ENCODE measurements at regions not wholly inside any gene's neighbourhood (a gene's known extent, or its start where the extent isn't known, plus 50 kb on each side); places are given as distances from the start of the nearest gene placed in this dataset.

GRCh38 chr14:101128478-101129321, 225.2 kb upstream of the RTL1 start:
- no peaks in the 10 kb centered on the region for H3K36me3 Mint-ChIP-seq
- DNase-seq = no peak
- no peak overlapping the region for H3K4me3 Mint-ChIP-seq
- no peaks in the 10 kb centered on the region for H3K9me3 Mint-ChIP-seq
- peaks cover 21% of the 10 kb centered on the region for H3K27me3 Mint-ChIP-seq
- H3K4me1 Mint-ChIP-seq = no peaks in the 10 kb centered on the region
- CTCF ChIA-PET = no interaction called here
- H3K27ac Mint-ChIP-seq = no peak overlapping the region

DNA sequence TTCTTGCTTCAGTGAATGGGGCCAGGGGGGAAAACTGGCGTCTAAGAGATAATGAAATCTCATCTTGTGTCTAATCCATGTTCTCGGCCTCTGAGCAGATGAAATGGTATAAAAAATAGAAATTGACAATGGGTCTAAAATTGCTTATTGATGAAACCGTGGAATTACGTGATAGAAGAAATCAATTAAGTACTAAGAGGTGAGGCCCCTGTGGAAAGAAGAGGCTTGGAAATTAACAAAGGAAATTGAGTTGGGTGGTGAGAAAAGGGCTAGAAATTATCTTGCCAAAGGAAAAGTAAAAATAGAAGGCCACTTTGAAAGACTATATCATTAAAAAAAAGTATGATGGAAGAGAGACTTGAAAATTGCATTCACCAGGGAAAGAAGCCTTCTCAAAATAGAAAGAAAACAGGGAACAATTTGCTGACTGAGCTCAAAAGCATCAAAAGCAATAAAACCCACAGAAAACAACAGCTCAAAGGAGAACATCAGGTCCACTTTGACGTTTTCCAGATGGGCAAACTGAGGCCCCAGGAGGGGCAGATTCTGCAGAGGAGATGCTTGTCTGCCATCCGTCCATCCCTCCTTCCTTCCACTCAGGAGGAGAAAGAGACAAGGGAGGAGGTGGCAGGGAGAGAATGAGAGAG, 226.1 kb upstream of the RTL1 start:
- Mint-ChIP-seq H3K27me3 (peaks cover 28% of the 10 kb centered on the region), H3K4me3 (no peak overlapping the region), H3K4me1 (peaks cover 2% of the 10 kb centered on the region), H3K27ac (no peak overlapping the region), H3K9me3 (no peaks in the 10 kb centered on the region), H3K36me3 (no peaks in the 10 kb centered on the region)
- DNase-seq = no peak
- CTCF ChIA-PET = no interaction called here

DNA sequence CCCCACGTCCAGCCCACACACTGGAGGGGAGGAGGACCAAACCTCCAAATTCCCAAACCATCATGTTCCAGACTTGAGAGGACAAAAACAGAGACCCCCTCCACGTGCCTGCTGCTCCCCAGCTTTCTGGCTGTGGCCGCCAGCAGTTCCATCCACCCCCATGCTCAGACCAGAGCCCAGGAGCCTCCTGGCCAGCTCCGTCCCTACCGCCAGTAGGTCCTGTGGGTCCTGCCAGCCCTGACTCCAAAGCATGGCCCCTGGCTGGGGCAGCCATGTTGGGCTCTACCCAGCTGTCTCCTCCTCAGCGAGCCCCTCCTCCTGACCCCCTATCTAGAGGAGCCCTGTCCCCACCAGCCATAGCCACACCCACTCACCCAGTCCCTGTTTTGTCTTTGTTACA, 227.3 kb upstream of the RTL1 start:
- no peaks in the 10 kb centered on the region for H3K36me3 Mint-ChIP-seq
- no peak overlapping the region for H3K27ac Mint-ChIP-seq
- H3K27me3 Mint-ChIP-seq = peaks cover 37% of the 10 kb centered on the region
- DNase-seq = no peak
- CTCF ChIA-PET = no interaction called here
- peaks cover 5% of the 10 kb centered on the region for H3K4me1 Mint-ChIP-seq
- H3K4me3 Mint-ChIP-seq = no peak overlapping the region
- H3K9me3 Mint-ChIP-seq = no peaks in the 10 kb centered on the region

DNA sequence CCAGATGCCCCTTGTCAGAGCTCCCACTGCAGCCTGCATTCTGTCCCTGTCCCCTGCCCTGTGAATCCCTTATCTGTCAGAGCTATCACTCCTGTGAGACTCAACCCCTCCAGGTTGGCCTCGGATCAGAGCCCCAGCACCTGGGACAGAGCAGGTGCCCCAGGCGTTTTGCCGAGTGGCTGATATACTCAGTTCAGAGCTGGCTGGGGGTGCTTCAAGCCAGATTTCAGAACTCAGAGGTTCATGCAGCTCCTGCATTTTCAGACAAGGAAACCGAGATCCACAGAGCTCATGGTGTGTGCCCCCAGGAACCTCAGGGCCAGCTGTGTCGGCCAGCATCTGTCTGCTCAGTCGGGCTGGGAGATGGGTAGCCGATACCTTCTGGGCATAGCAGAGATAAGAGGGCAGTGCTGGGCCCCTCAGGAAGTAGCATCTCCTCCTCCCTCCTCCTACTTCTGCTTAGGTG, 228.0 kb upstream of the RTL1 start:
- H3K36me3 Mint-ChIP-seq = no peaks in the 10 kb centered on the region
- H3K4me3 Mint-ChIP-seq = no peak overlapping the region
- CTCF ChIA-PET = no interaction called here
- no peak for DNase-seq
- H3K27ac Mint-ChIP-seq = no peak overlapping the region
- peaks cover 5% of the 10 kb centered on the region for H3K4me1 Mint-ChIP-seq
- no peaks in the 10 kb centered on the region for H3K9me3 Mint-ChIP-seq
- peaks cover 43% of the 10 kb centered on the region for H3K27me3 Mint-ChIP-seq

GRCh38 chr14:101132051-101132571, 228.6 kb upstream of the RTL1 start:
- H3K27ac Mint-ChIP-seq = no peak overlapping the region
- no peaks in the 10 kb centered on the region for H3K9me3 Mint-ChIP-seq
- CTCF ChIA-PET = no interaction called here
- H3K27me3 Mint-ChIP-seq = peaks cover 44% of the 10 kb centered on the region
- H3K36me3 Mint-ChIP-seq = no peaks in the 10 kb centered on the region
- no peak overlapping the region for H3K4me3 Mint-ChIP-seq
- H3K4me1 Mint-ChIP-seq = peaks cover 5% of the 10 kb centered on the region
- DNase-seq = no peak

- peaks cover 5% of the 10 kb centered on the region for H3K4me1 Mint-ChIP-seq
- no peak overlapping the region for H3K4me3 Mint-ChIP-seq
- H3K27ac Mint-ChIP-seq = no peak overlapping the region
- H3K36me3 Mint-ChIP-seq = no peaks in the 10 kb centered on the region
- H3K27me3 Mint-ChIP-seq = peaks cover 44% of the 10 kb centered on the region
- CTCF ChIA-PET = no interaction called here
- no peaks in the 10 kb centered on the region for H3K9me3 Mint-ChIP-seq
- no peak for DNase-seq
Observed at GRCh38 chr14:101132588-101132987, 229.1 kb upstream of the RTL1 start.

DNA sequence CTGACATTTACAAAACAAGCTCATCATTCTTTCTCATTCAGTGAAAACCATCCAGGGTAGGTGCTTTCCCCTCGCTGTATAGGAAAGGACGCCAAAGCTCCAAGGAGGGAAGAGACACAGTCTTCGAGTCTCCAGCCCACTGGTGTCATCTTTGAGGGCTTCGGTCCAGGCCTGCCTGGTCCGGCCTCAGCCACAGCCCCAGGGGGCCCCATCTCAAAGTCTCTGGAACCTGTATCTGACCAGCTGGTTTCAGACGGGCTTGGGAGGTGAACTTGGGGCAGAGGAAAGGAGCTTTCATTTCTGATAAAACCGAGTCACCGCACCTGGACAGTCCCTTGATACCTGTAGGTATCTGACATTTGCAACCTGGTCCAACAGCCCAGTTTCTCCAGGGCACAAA, 229.5 kb upstream of the RTL1 start:
- Mint-ChIP-seq H3K36me3 (no peaks in the 10 kb centered on the region), H3K27me3 (peaks cover 44% of the 10 kb centered on the region), H3K4me3 (no peak overlapping the region), H3K27ac (no peak overlapping the region), H3K4me1 (peaks cover 5% of the 10 kb centered on the region), H3K9me3 (no peaks in the 10 kb centered on the region)
- no peak for DNase-seq
- CTCF ChIA-PET = no interaction called here

- CTCF ChIA-PET = no interaction called here
- Mint-ChIP-seq H3K36me3 (no peaks in the 10 kb centered on the region), H3K4me3 (no peak overlapping the region), H3K4me1 (peaks cover 5% of the 10 kb centered on the region), H3K27me3 (peaks cover 41% of the 10 kb centered on the region), H3K27ac (no peak overlapping the region), H3K9me3 (no peaks in the 10 kb centered on the region)
- DNase-seq = no peak
Observed at GRCh38 chr14:101134161-101134631, 230.7 kb upstream of the RTL1 start.

DNA sequence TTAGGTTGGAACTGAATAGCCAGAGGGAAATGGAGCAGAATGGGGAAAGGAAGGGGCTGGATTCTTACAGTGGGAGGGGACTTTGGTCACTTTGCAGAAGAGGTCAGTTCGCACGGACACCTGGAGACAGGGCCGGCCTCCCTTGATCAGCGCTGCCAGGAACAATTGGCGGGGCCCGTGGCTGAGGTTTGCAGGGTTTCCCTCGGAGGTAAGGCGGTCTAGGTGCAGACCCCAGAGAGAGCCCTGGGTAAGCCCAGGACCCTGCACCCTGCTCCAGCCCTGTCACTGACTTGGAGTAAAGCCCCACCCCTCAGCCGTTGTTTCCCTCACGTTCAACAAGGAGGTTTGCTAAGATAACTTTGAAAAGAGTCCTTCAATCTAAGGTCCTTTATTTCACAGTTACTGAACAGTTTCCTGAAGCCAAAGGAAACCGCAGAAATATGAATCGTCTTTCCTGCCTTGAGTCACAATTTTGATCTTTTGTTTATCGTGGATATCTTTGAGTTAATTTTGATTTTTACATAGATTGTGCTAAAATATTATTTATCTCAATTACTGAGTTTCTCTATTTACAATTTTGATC, 231.4 kb upstream of the RTL1 start:
- Mint-ChIP-seq H3K9me3 (no peaks in the 10 kb centered on the region), H3K27me3 (peaks cover 39% of the 10 kb centered on the region), H3K4me1 (peaks cover 5% of the 10 kb centered on the region), H3K27ac (no peak overlapping the region), H3K4me3 (no peak overlapping the region), H3K36me3 (no peaks in the 10 kb centered on the region)
- no peak for DNase-seq
- CTCF ChIA-PET = no interaction called here

DNA sequence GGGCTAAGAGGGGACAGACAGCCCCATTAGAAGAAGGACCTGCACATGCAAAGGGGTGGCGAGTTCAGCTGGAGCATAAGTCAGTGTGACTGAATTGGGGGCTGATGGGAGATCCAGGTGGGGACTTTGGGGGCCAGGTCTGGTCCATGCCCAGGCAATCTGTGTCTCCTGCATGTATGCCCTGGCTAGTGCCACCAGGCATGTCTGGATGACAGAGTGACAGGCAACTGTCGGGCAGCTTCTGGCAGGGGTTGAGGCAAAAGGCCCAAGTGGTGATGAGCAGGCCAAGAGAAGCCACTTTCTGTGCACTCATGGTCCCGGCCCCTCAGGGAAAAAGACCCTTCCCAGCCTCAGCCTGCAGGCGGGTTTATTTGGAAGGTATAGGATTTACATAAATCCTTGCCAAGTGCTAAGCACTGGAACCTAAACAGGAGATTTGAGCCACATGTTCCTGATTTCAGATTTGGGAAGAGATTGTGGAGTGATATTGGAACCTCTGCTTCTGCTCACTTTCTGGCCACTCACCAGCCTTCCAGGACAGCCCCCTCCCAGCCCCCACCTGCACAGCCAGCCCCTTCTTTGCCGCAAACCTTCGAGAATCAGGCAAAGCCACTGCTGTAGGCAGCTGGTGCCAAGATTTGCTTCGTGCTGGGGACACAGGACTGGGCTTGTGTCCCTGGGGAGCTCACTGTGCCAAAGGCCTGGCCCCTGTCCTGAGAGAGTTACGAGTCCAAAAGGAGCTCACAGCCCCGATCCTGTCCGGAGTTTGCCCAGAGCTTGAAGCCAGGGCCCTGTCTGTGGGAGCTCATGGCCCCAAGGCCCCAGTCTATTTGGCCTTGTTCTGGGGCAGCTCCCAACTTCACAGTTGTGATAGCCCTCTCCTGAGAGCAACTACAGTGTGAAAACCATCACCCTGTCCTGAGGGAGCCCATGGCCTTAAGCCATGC, 232.5 kb upstream of the RTL1 start:
- H3K27me3 Mint-ChIP-seq = peaks cover 31% of the 10 kb centered on the region
- H3K27ac Mint-ChIP-seq = no peak overlapping the region
- no peaks in the 10 kb centered on the region for H3K36me3 Mint-ChIP-seq
- H3K4me1 Mint-ChIP-seq = peaks cover 5% of the 10 kb centered on the region
- no peak overlapping the region for H3K4me3 Mint-ChIP-seq
- CTCF ChIA-PET = no interaction called here
- no peak for DNase-seq
- no peaks in the 10 kb centered on the region for H3K9me3 Mint-ChIP-seq

- Mint-ChIP-seq H3K4me1 (peaks cover 5% of the 10 kb centered on the region), H3K27ac (no peak overlapping the region)
- CTCF ChIA-PET = no interaction called here
Observed at GRCh38 chr14:101137234-101137633, 233.7 kb upstream of the RTL1 start.

GRCh38 chr14:101147848-101148247, 244.3 kb upstream of the RTL1 start:
- Mint-ChIP-seq H3K27me3 (peaks cover 19% of the 10 kb centered on the region), H3K4me3 (no peak overlapping the region), H3K4me1 (no peaks in the 10 kb centered on the region), H3K27ac (no peak overlapping the region), H3K9me3 (peaks cover 12% of the 10 kb centered on the region), H3K36me3 (no peaks in the 10 kb centered on the region)
- no peak for DNase-seq
- CTCF ChIA-PET = no interaction called here

More at GRCh38 chr14:101137234-101137633, 233.7 kb upstream of the RTL1 start:
- no peak for DNase-seq
- Mint-ChIP-seq H3K27me3 (peaks cover 31% of the 10 kb centered on the region), H3K36me3 (no peaks in the 10 kb centered on the region), H3K4me3 (no peak overlapping the region), H3K9me3 (peaks cover 7% of the 10 kb centered on the region)

DNA sequence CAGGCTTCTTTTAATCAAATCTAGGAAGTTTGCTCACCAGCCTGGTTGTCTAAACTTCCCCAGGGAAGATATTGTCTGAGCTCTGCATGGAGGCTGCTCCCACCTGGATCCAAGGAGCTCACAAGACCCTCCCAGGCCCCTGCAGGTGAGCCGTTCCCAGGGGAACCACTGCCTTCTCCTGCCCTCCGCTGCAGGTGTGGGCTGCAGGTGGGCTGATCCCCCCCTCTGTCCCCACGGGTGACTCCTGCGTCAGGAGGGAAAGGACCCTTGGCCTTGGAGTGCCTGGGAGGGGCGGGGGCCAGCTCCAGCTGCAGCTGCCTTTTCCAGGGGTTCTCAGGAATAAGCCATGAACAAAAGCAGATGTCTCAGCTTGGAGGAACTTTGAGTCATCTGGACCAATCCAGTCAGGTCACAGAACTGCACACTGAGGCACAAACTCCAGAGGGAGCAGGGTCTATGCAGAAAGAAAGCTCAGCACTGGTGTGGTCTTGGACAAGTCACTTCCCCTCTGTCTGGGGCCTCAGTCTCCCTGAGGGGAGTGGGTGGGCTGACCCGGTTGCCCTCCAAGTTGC, 246.6 kb upstream of the RTL1 start:
- CTCF ChIA-PET = no interaction called here

More for the DNA sequence above, 246.6 kb upstream of the RTL1 start:
- peaks cover 6% of the 10 kb centered on the region for H3K9me3 Mint-ChIP-seq
- H3K4me3 Mint-ChIP-seq = no peak overlapping the region
- no peak overlapping the region for H3K27ac Mint-ChIP-seq
- DNase-seq = no peak
- peaks cover 12% of the 10 kb centered on the region for H3K27me3 Mint-ChIP-seq
- no peaks in the 10 kb centered on the region for H3K36me3 Mint-ChIP-seq
- no peaks in the 10 kb centered on the region for H3K4me1 Mint-ChIP-seq
